ENCODE measurements at regions not wholly inside any gene's neighbourhood (a gene's known extent, or its start where the extent isn't known, plus 50 kb on each side); places are given as distances from the start of the nearest gene placed in this dataset.

GRCh38 chr6:94600636-94601035, 976.7 kb upstream of the MANEA start:
- no peak for DNase-seq (ENCODE audit: low read depth, low spot score)
- no peak for TF ChIP-seq CTCF (IDR thresholded peaks at IDR 0.05; ENCODE audit: low read depth, low read length)
- Histone ChIP-seq H3K4me3 (ENCODE audit: low read depth, low read length) (no peak overlapping the region), H3K27ac (ENCODE audit: low read depth, low read length) (no peak overlapping the region), H3K9me3 (ENCODE audit: control insufficient read depth, insufficient read depth, low read length) (peaks cover 10% of the 10 kb centered on the region), H3K27me3 (ENCODE audit: control insufficient read depth, insufficient read depth, low read length) (no peaks in the 10 kb centered on the region)
- ChIA-PET CTCF (no interaction called here), POLR2A (no interaction called here)

- ChIA-PET CTCF (no interaction called here), POLR2A (no interaction called here)
- DNase-seq (ENCODE audit: low read depth, low spot score) = no peak
- H3K4me3 ChIP-seq (ENCODE audit: low read depth, low read length) = no peak overlapping the region
- H3K9me3 ChIP-seq (ENCODE audit: control insufficient read depth, insufficient read depth, low read length) = no peaks in the 10 kb centered on the region; the same call in 1 of the 2 replicates
- no peaks in the 10 kb centered on the region for H3K27me3 ChIP-seq (ENCODE audit: control insufficient read depth, insufficient read depth, low read length)
- TF ChIP-seq CTCF (IDR thresholded peaks at IDR 0.05; ENCODE audit: low read depth, low read length) = no peak
- H3K27ac ChIP-seq (ENCODE audit: low read depth, low read length) = no peak overlapping the region
Measured at GRCh38 chr6:94597487-94597886, 979.8 kb upstream of the MANEA start.

GRCh38 chr6:94590416-94590815, 986.9 kb upstream of the MANEA start:
- DNase-seq (ENCODE audit: low read depth, low spot score) = no peak
- ChIA-PET CTCF (no interaction called here), POLR2A (no interaction called here)
- Histone ChIP-seq H3K9me3 (ENCODE audit: control insufficient read depth, insufficient read depth, low read length) (0 out of 2 replicates have a peak, but pooled peaks cover 3% of the 10 kb centered on the region), H3K4me3 (ENCODE audit: low read depth, low read length) (no peak overlapping the region), H3K27me3 (ENCODE audit: control insufficient read depth, insufficient read depth, low read length) (no peaks in the 10 kb centered on the region), H3K27ac (ENCODE audit: low read depth, low read length) (no peak overlapping the region)
- TF ChIP-seq CTCF (IDR thresholded peaks at IDR 0.05; ENCODE audit: low read depth, low read length) = no peak

GRCh38 chr6:94588301-94588700, 989.0 kb upstream of the MANEA start:
- Histone ChIP-seq H3K9me3 (ENCODE audit: control insufficient read depth, insufficient read depth, low read length) (peaks cover 3% of the 10 kb centered on the region; the same call in 1 of the 2 replicates), H3K27ac (ENCODE audit: low read depth, low read length) (no peak overlapping the region), H3K4me3 (ENCODE audit: low read depth, low read length) (no peak overlapping the region), H3K27me3 (ENCODE audit: control insufficient read depth, insufficient read depth, low read length) (no peaks in the 10 kb centered on the region)
- no peak for TF ChIP-seq CTCF (IDR thresholded peaks at IDR 0.05; ENCODE audit: low read depth, low read length)
- ChIA-PET POLR2A (no interaction called here), CTCF (no interaction called here)
- DNase-seq (ENCODE audit: low read depth, low spot score) = no peak

GRCh38 chr6:94584211-94584610, 993.1 kb upstream of the MANEA start:
- CTCF ChIA-PET = no interaction called here
- Histone ChIP-seq H3K27ac (ENCODE audit: low read depth, low read length) (no peak overlapping the region), H3K27me3 (ENCODE audit: control insufficient read depth, insufficient read depth, low read length) (no peaks in the 10 kb centered on the region), H3K4me3 (ENCODE audit: low read depth, low read length) (no peak overlapping the region), H3K9me3 (ENCODE audit: control insufficient read depth, insufficient read depth, low read length) (peaks cover 7% of the 10 kb centered on the region; the same call in 1 of the 2 replicates)
- TF ChIP-seq CTCF (IDR thresholded peaks at IDR 0.05; ENCODE audit: low read depth, low read length) = no peak
- no peak for DNase-seq (ENCODE audit: low read depth, low spot score)
- POLR2A ChIA-PET = no interaction called here
